IMR-90 (cell line): ENCODE measurements at regions not wholly inside any gene's neighbourhood (a gene's known extent, or its start where the extent isn't known, plus 50 kb on each side); places are given as distances from the start of the nearest gene placed in this dataset.

Experiments used
- CTCF ChIP-seq: conservative IDR thresholded peaks from 2 replicates; pipeline ENCODE4 v1.5.1; 2012; ENCODE audit warnings: mild to moderate bottlenecking, low read depth, low read length, improper control_type of control experiment
- MAFK ChIP-seq: IDR thresholded peaks from 2 replicates; pipeline ENCODE4 v1.6.1; 2012; ENCODE audit warnings: low read depth, low read length, improper control_type of control experiment
- POLR2A ChIP-seq: IDR thresholded peaks from 2 replicates; pipeline ENCODE4 v1.6.1; 2012; ENCODE audit warnings: mild to moderate bottlenecking, low read depth, low read length
- RAD21 ChIP-seq: IDR thresholded peaks from 2 replicates; pipeline ENCODE4 v1.6.1; 2012; ENCODE audit warnings: low read length, improper control_type of control experiment
- RFX5 ChIP-seq: IDR thresholded peaks from 2 replicates; pipeline ENCODE4 v1.8.0; 2012; ENCODE audit warnings: low read depth, mild to moderate bottlenecking, low read length, moderate library complexity

GRCh38 chr5:135205632-135206349, 171.8 kb upstream of the PITX1 start:
- no peak for TF ChIP-seq POLR2A
- no peak for TF ChIP-seq CTCF
- no peak for TF ChIP-seq RAD21
- no peak for TF ChIP-seq RFX5
- TF ChIP-seq MAFK = no peak
